ENCODE measurements at regions not wholly inside any gene's neighbourhood (a gene's known extent, or its start where the extent isn't known, plus 50 kb on each side); places are given as distances from the start of the nearest gene placed in this dataset.
"Not testable (repeated sequence)": the region's sequence is repeated elsewhere in the genome, so short reads cannot be mapped to it uniquely, and the experiment has no call there.

GRCh38 chr17:71780596-71780995, 340.2 kb upstream of the SOX9 start:
- H3K4me3 ChIP-seq (replicated peaks; ENCODE audit: insufficient read depth, low read length) = no peak overlapping the region
- H3K27ac ChIP-seq (replicated peaks) = no peak overlapping the region
- no peaks in the 10 kb centered on the region for H3K27me3 ChIP-seq (ENCODE audit: insufficient read depth, poor library complexity, severe bottlenecking)
- DNase-seq (ENCODE audit: low read depth in 1 of 2, low spot score in 1 of 2) = no peak
- TF ChIP-seq SPI1 (IDR thresholded peaks at IDR 0.05; ENCODE audit: borderline replicate concordance, low read depth) (no peak), POLR2AphosphoS5 (IDR thresholded peaks at IDR 0.05; ENCODE audit: low read depth) (no peak), CTCF (IDR thresholded peaks at IDR 0.05; ENCODE audit: insufficient read depth, low read length) (no peak), REST (IDR thresholded peaks at IDR 0.05; ENCODE audit: insufficient replicate concordance, low read depth) (no peak), GABPA (IDR thresholded peaks at IDR 0.05; ENCODE audit: low read depth) (no peak)

GRCh38 chr17:71782021-71782420, 338.8 kb upstream of the SOX9 start:
- not testable (repeated sequence) for H3K27ac ChIP-seq (replicated peaks); DNase-seq (ENCODE audit: low read depth in 1 of 2, low spot score in 1 of 2); H3K4me3 ChIP-seq (replicated peaks; ENCODE audit: insufficient read depth, low read length); H3K27me3 ChIP-seq (ENCODE audit: insufficient read depth, poor library complexity, severe bottlenecking)

- TF ChIP-seq GABPA (IDR thresholded peaks at IDR 0.05; ENCODE audit: low read depth) (no peak), REST (IDR thresholded peaks at IDR 0.05; ENCODE audit: insufficient replicate concordance, low read depth) (no peak), CTCF (IDR thresholded peaks at IDR 0.05; ENCODE audit: insufficient read depth, low read length) (no peak), POLR2AphosphoS5 (IDR thresholded peaks at IDR 0.05; ENCODE audit: low read depth) (no peak), SPI1 (IDR thresholded peaks at IDR 0.05; ENCODE audit: borderline replicate concordance, low read depth) (no peak)
- H3K27me3 ChIP-seq (ENCODE audit: insufficient read depth, poor library complexity, severe bottlenecking) = no peaks in the 10 kb centered on the region
- no peak for DNase-seq (ENCODE audit: low read depth in 1 of 2, low spot score in 1 of 2)
- no peak overlapping the region for H3K4me3 ChIP-seq (replicated peaks; ENCODE audit: insufficient read depth, low read length)
- no peak overlapping the region for H3K27ac ChIP-seq (replicated peaks)
Observed at GRCh38 chr17:71790791-71791190, 330.0 kb upstream of the SOX9 start.

- TF ChIP-seq SPI1 (IDR thresholded peaks at IDR 0.05; ENCODE audit: borderline replicate concordance, low read depth) (no peak), REST (IDR thresholded peaks at IDR 0.05; ENCODE audit: insufficient replicate concordance, low read depth) (no peak)
- DNase-seq (ENCODE audit: low read depth in 1 of 2, low spot score in 1 of 2) = no peak
- no peak overlapping the region for H3K4me3 ChIP-seq (replicated peaks; ENCODE audit: insufficient read depth, low read length)
- H3K27ac ChIP-seq (replicated peaks) = no peak overlapping the region
- H3K27me3 ChIP-seq (ENCODE audit: insufficient read depth, poor library complexity, severe bottlenecking) = no peaks in the 10 kb centered on the region
Observed at GRCh38 chr17:71791311-71791710, 329.5 kb upstream of the SOX9 start.

All from HL-60 (cell line).